ENCODE measurements at regions not wholly inside any gene's neighbourhood (a gene's known extent, or its start where the extent isn't known, plus 50 kb on each side); places are given as distances from the start of the nearest gene placed in this dataset.
"Not testable (repeated sequence)": the region's sequence is repeated elsewhere in the genome, so short reads cannot be mapped to it uniquely, and the experiment has no call there.

DNA sequence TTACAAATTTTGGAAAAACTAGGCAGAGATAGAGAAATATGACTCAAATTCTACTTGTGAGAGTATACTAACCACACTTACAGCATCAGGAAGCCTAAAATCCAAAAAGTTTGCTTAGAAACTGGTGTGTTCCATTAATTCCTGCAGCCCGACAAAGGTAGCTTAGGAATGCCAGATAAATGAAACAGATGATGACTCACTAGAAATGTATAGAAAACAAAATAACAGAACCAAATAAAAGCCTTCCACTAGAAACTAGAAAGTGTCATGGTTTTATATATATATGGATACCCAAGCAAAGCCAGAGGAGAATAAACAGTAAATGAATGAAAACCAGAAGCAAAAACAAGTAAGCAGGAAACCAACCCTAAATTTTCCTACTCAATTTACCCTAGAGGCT is 272.2 kb upstream of the PRDM9 start:
- no peak for DNase-seq (ENCODE audit: low spot score)

- no peak for DNase-seq (ENCODE audit: low spot score)
Measured at GRCh38 chr5:23234197-23234596, 273.2 kb upstream of the PRDM9 start.

GRCh38 chr5:23223846-23224245 is 283.6 kb upstream of the PRDM9 start:
- no peak for DNase-seq (ENCODE audit: low spot score)

DNA sequence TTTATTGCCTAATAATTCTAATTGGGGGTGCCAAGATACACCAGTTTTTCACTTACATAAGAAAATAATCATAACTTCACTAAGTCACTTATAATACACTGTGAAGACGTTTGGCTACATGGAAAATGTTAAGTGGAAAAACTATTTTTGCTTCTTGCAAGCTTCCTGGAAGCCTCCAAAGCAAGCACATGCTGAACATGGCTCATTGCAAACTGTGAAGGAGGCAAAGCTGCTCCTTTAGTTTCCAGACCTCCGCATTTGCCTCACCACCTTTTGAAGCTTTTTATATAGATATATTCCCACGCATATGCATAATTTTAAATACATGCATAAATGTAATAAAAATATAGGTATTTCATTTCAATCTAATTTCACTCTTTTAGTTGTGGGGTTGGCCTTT is 285.6 kb upstream of the PRDM9 start:
- DNase-seq (ENCODE audit: low spot score) = no peak

- DNase-seq (ENCODE audit: low spot score) = no peak
Measured at GRCh38 chr5:23217159-23217558, 290.2 kb upstream of the PRDM9 start.

DNA sequence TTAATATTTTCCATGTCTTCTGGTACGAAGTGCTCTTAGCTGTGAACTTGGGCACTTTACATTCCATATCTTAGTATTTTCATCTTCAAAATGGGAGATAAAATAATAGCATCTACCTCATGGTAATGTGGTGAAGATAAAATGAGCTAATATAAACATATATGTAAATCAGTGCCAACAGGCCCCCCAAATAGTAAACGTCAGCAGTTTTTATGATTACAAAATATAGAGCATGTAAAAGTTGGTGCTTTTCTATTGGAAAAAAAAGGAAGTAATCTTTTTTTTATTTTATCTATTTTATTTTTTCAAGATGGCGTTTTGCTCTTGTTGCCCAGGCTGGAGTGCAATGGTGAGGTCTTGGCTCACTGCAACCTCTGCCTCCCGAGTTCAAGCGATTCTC is 291.1 kb upstream of the PRDM9 start:
- DNase-seq (ENCODE audit: low spot score) = no peak

DNA sequence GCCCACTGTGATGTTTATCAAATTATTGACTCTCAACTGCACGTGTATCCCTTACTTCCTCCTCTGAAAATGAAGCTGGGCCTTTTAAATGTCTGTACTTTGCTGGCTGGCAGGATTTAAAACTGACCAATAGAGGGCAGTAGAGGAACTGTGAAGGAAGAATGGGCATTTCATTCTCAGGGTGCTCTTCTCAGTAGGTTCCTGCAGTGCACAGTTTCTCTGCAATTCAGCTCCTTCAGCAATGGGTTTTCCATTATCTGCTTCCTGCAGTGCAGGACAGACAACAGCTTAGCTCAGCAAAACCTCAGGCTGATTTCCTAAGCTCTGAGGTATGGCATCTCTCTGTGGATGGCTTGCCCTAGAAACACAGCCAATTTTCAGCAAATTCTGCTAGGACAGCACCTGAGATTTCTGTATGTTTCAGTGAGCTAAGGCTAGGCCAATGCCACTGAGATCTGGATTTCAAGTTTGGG is 298.4 kb upstream of the PRDM9 start:
- peak; percentile 16 for DNase-seq (ENCODE audit: low spot score)

GRCh38 chr5:23204111-23204510 is 303.3 kb upstream of the PRDM9 start:
- no peak for DNase-seq (ENCODE audit: low spot score)

- no peak for DNase-seq (ENCODE audit: low spot score)
Measured at GRCh38 chr5:23169660-23170416, 316.7 kb upstream of the CDH12 start.

- no peak for DNase-seq (ENCODE audit: low spot score)
Measured at GRCh38 chr5:23164971-23165370, 311.8 kb upstream of the CDH12 start.

GRCh38 chr5:23158179-23158578 is 305.0 kb upstream of the CDH12 start:
- no peak for DNase-seq (ENCODE audit: low spot score)

GRCh38 chr5:23157716-23158115 is 304.6 kb upstream of the CDH12 start:
- no peak for DNase-seq (ENCODE audit: low spot score)

DNA sequence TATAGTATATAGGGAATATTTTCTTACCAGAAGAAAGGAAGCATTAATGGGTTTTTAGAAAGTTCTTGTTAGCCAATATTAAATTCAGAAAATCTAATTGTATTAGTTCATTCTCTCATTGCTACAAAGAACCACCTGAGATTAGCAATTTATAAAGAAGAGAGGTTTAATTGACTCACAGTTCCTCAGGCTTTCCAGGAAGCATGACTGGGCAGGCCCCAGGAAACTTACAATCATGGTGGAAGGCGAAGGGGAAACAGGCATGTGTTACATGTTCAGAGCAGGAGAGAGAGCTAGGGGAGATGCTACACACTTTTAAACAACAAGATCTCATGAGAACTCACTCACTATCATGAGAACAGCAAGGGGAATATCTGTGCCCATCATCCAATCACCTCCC is 304.0 kb upstream of the CDH12 start:
- no peak for DNase-seq (ENCODE audit: low spot score)

GRCh38 chr5:23147625-23148024 is 294.5 kb upstream of the CDH12 start:
- no peak for DNase-seq (ENCODE audit: low spot score)

GRCh38 chr5:23146183-23146582 is 293.0 kb upstream of the CDH12 start:
- no peak for DNase-seq (ENCODE audit: low spot score)

- no peak for DNase-seq (ENCODE audit: low spot score)
Measured at GRCh38 chr5:23139338-23140171, 286.4 kb upstream of the CDH12 start.

GRCh38 chr5:23136958-23137357 is 283.8 kb upstream of the CDH12 start:
- no peak for DNase-seq (ENCODE audit: low spot score)

GRCh38 chr5:23132231-23132630 is 279.1 kb upstream of the CDH12 start:
- DNase-seq (ENCODE audit: low spot score) = no peak

DNA sequence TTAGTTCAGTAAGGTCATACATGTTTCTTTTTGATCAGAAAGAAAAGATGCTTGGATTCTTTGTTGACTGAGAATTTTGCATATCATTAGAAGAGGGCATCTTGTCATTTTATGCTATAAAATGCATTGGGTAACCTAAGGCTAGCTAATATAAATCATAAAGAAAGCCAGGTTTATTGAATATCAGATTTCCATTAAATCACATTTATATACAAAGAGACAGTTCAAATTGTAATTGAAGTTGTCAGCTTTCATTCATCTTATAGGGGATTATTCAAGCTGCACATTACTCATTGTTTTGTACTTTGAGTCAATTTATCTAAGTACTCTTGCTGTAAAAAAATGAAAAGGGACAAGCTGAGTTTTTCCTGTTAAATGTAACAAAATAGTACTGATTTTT is 259.1 kb upstream of the CDH12 start:
- no peak for DNase-seq (ENCODE audit: low spot score)

GRCh38 chr5:23105021-23105420 is 251.9 kb upstream of the CDH12 start:
- no peak for DNase-seq (ENCODE audit: low spot score)

DNA sequence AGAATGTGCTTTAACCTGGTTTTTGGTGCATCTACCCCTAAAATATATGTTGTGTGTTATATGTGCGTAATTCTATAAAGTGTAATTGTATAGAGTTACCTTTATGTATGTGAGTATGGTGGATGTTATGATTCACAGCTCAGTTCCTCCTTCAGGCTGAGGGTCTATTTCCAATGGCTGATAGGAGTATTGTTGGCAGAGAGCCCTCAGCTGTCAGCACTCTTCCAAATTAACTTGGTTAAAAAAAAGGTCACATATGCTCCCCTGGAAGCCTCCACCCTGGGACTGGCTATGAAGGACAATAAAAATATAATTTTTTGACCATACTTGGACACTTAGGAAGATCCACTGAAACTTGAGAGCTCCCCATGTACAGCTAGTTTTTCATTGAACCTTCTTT is 250.4 kb upstream of the CDH12 start:
- DNase-seq (ENCODE audit: low spot score) = no peak

GRCh38 chr5:23095418-23095817 is 242.3 kb upstream of the CDH12 start:
- not testable (repeated sequence) for DNase-seq (ENCODE audit: low spot score)

- DNase-seq (ENCODE audit: low spot score) = no peak
Measured at GRCh38 chr5:23089286-23089685, 236.1 kb upstream of the CDH12 start.
